Heart left ventricle (tissue), 13 donors: ENCODE measurements at regions not wholly inside any gene's neighbourhood (a gene's known extent, or its start where the extent isn't known, plus 50 kb on each side); places are given as distances from the start of the nearest gene placed in this dataset.

Experiments
- POLR2A ChIP-seq, 2 donors: fragments of 450-650 bp; IDR thresholded peaks; one replicate each; pipeline ENCODE4 v1.6.1; 2017; ENCODE audit warnings: antibody characterized with exemption in 2 of 2, mild to moderate bottlenecking in 2 of 2, moderate library complexity in 2 of 2
- TF ChIP-seq, protein P1 (sequence below), 12 donors: fragments of 200-600 bp; sonication (generic) in 4 of 12; IDR thresholded peaks; one replicate each; pipeline versions ENCODE4 v1.5.0 to v1.8.0; 2018 to 2022; ENCODE audit warnings: antibody characterized with exemption in 12 of 12, mild to moderate bottlenecking in 5 of 12
- donor health status: ischemic (EF 13 %, LVEDD 7.1; RV severe dilation, severe dysfunction).
- donor health status: DM: no; HTN: yes; CAD: no.
- donor health status: DM: no; HTN: no; CAD: no.
- donor health status: ischemic (EF 25% LVEDD 6.9; RV normal size, moderate dysfunction).
- donor health status: ischemic (EF 25% LVEDD 5.7; RV mildly dilated, moderate dysfunction).
- donor health status: ischemic (EF 35%, LVEDD 5.7; RV mildly dilated, moderate dysfunction).
- donor health status: nonischemic (EF 11% LVEDD 7.7; RV severe dilation, severe dysfunction).
- donor health status: DM: yes; HTN: yes; CAD: no.
- donor health status: PGD.
- donor health status: ischemic (EF 29% LVEDD 5.4; RV normal size, mild dysfunction).
- donor health status: nonischemic (EF 23%, LVEDD 6.1; RV moderate dilation, normal function).

GRCh38 chr18:43392168-43392567, 114.9 kb upstream of the SYT4 start:
- TF ChIP-seq, protein P1, sequence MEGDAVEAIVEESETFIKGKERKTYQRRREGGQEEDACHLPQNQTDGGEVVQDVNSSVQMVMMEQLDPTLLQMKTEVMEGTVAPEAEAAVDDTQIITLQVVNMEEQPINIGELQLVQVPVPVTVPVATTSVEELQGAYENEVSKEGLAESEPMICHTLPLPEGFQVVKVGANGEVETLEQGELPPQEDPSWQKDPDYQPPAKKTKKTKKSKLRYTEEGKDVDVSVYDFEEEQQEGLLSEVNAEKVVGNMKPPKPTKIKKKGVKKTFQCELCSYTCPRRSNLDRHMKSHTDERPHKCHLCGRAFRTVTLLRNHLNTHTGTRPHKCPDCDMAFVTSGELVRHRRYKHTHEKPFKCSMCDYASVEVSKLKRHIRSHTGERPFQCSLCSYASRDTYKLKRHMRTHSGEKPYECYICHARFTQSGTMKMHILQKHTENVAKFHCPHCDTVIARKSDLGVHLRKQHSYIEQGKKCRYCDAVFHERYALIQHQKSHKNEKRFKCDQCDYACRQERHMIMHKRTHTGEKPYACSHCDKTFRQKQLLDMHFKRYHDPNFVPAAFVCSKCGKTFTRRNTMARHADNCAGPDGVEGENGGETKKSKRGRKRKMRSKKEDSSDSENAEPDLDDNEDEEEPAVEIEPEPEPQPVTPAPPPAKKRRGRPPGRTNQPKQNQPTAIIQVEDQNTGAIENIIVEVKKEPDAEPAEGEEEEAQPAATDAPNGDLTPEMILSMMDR (IDR thresholded peaks at IDR 0.05), result no peak
- no peak for TF ChIP-seq POLR2A (IDR thresholded peaks at IDR 0.05)
